Hepatocyte (in vitro differentiated cells): ENCODE measurements at regions not wholly inside any gene's neighbourhood (a gene's known extent, or its start where the extent isn't known, plus 50 kb on each side); places are given as distances from the start of the nearest gene placed in this dataset.

Experiments used
- EZH2 ChIP-seq: fragments of 200-600 bp; sonication (generic); IDR thresholded peaks from 2 replicates; pipeline ENCODE4 v1.6.1; 2016; ENCODE audit warnings: antibody characterized with exemption, mild to moderate bottlenecking, borderline replicate concordance
- EZH2phosphoT487 ChIP-seq: fragments of 200-600 bp; sonication (generic); IDR thresholded peaks from one replicate; pipeline ENCODE4 v1.6.1; 2018; ENCODE audit warnings: antibody characterized with exemption, mild to moderate bottlenecking, low read depth, moderate library complexity; ENCODE audit not compliant: unreplicated experiment, severe bottlenecking
- TF ChIP-seq, protein P1 (sequence below): fragments of 200-600 bp; sonication (generic); IDR thresholded peaks from 2 replicates; pipeline ENCODE4 v1.5.1; 2016; ENCODE audit warnings: antibody characterized with exemption, mild to moderate bottlenecking; ENCODE audit not compliant: poor library complexity

DNA sequence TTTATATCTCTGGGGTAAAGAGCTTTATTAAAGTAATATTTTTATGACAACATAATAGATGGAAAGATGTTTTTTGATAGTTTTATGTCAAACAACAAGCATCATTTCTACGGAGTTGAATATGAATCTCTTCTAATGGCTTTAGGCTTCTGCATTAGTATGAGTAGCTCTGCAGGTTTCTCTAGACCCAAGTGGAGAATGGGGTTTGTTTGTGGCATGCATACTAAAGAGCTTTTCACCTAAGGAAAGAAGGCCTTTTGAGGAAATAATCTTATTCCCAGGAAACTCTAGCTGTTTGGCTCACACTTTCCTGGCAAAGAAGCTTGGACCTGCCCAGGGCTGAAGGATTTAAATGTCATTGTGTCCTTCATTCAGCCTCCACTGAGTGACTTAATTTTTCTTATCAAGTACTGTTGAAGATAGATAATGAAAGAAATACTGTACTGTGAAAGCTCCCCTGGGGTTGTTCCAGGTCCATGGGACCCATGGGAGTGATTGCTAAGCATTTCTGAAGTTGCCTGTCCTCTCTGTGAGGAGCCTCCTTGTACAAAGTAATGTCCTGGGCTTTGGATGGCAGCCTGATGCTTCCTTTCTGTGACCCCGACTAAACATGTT, 469.3 kb downstream of the LRIG3 start:
- TF ChIP-seq, protein P1, sequence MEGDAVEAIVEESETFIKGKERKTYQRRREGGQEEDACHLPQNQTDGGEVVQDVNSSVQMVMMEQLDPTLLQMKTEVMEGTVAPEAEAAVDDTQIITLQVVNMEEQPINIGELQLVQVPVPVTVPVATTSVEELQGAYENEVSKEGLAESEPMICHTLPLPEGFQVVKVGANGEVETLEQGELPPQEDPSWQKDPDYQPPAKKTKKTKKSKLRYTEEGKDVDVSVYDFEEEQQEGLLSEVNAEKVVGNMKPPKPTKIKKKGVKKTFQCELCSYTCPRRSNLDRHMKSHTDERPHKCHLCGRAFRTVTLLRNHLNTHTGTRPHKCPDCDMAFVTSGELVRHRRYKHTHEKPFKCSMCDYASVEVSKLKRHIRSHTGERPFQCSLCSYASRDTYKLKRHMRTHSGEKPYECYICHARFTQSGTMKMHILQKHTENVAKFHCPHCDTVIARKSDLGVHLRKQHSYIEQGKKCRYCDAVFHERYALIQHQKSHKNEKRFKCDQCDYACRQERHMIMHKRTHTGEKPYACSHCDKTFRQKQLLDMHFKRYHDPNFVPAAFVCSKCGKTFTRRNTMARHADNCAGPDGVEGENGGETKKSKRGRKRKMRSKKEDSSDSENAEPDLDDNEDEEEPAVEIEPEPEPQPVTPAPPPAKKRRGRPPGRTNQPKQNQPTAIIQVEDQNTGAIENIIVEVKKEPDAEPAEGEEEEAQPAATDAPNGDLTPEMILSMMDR = no peak
- no peak for TF ChIP-seq EZH2
- TF ChIP-seq EZH2phosphoT487 = no peak
